SK-N-SH (cell line): ENCODE measurements at regions not wholly inside any gene's neighbourhood (a gene's known extent, or its start where the extent isn't known, plus 50 kb on each side); places are given as distances from the start of the nearest gene placed in this dataset.

Experiments used
- CTCF ChIA-PET: fragments of 300-600, 350-600 bp; formaldehyde crosslinking; extraction: SDS; loops from one replicate; lab custom pipeline; 2021; lab: Yijun Ruan, JAX
- POLR2A ChIA-PET: fragments of 350-600 bp; sonication (Branson Sonifier 250); formaldehyde crosslinking; extraction: SDS; loops from one replicate; lab custom pipeline; 2020; ENCODE audit warnings: antibody characterized with exemption, inconsistent platforms; lab: Yijun Ruan, JAX
- DNase-seq: peaks from one replicate; pipeline ENCODE4 v3.0.0; 2012
- H2AFZ ChIP-seq: fragments of 200-600 bp; sonication (generic); 2 replicates; pipeline ENCODE4 v1.8.1; 2016; ENCODE audit warnings: antibody characterized with exemption, mild to moderate bottlenecking, low read depth
- H3F3A ChIP-seq: fragments of 200-600 bp; sonication (generic); replicated peaks from 2 replicates; pipeline ENCODE3; 2016; ENCODE audit warnings: antibody characterized with exemption, mild to moderate bottlenecking; ENCODE audit not compliant: insufficient read depth
- H3K27ac ChIP-seq, 2 experiments: fragments of 200-500 bp in 1 of 2; fragments of 200-600 bp in 1 of 2; sonication (Bioruptor generic) in 1 of 2; sonication (generic), shearing (Covaris generic) in 1 of 2; 2 replicates each; pipeline versions ENCODE4 v1.5.1 to v1.6.1; 2014 to 2016; ENCODE audit warnings: low read depth in 2 of 2, inconsistent platforms in 1 of 2, low read length in 1 of 2, mild to moderate bottlenecking in 1 of 2, mixed read lengths in 1 of 2
- H3K27me3 ChIP-seq: fragments of 200-600 bp; sonication (generic), shearing (Covaris generic); 2 replicates; pipeline ENCODE4 v1.6.1; 2016; ENCODE audit warnings: mixed run types; ENCODE audit not compliant: insufficient read depth
- H3K36me3 ChIP-seq, 2 experiments: fragments of 200-500 bp in 1 of 2; fragments of 200-600 bp in 1 of 2; sonication (Bioruptor generic) in 1 of 2; sonication (generic) in 1 of 2; replicated peaks in 1 of 2; 2 replicates each; pipeline versions ENCODE3 to v1.5.1; 2014 to 2016; ENCODE audit warnings: low read length in 1 of 2, mild to moderate bottlenecking in 1 of 2; ENCODE audit not compliant: insufficient read depth in 2 of 2, control insufficient read depth in 1 of 2
- H3K4me1 ChIP-seq, 2 experiments: fragments of 200-500 bp in 1 of 2; fragments of 200-600 bp in 1 of 2; sonication (Bioruptor generic) in 1 of 2; sonication (generic), shearing (Covaris generic) in 1 of 2; 2 replicates each; pipeline versions ENCODE4 v1.5.1 to v1.6.1; 2014 to 2016; ENCODE audit warnings: low read depth in 1 of 2, low read length in 1 of 2, mixed run types in 1 of 2; ENCODE audit not compliant: insufficient read depth in 2 of 2, control insufficient read depth in 1 of 2
- H3K4me2 ChIP-seq: fragments of 200-600 bp; sonication (generic), shearing (Covaris generic); 2 replicates; pipeline ENCODE4 v1.6.1; 2017; ENCODE audit warnings: mixed run types
- H3K4me3 ChIP-seq, 2 experiments: fragments of 200-500 bp in 1 of 2; fragments of 200-600 bp in 1 of 2; sonication (Bioruptor generic) in 1 of 2; sonication (generic), shearing (Covaris generic) in 1 of 2; 2 replicates each; pipeline versions ENCODE4 v1.5.1 to v1.8.1; 2014 to 2016; ENCODE audit warnings: low read depth in 2 of 2, inconsistent platforms in 1 of 2, low read length in 1 of 2, mild to moderate bottlenecking in 1 of 2, mixed read lengths in 1 of 2, moderate library complexity in 1 of 2
- H3K79me2 ChIP-seq: fragments of 200-600 bp; sonication (generic); 2 replicates; pipeline ENCODE4 v1.8.1; 2017; ENCODE audit warnings: mild to moderate bottlenecking; ENCODE audit not compliant: insufficient read depth
- H3K9ac ChIP-seq: fragments of 200-600 bp; sonication (generic); 2 replicates; pipeline ENCODE4 v1.6.1; 2017; ENCODE audit warnings: mixed run types
- H3K9me2 ChIP-seq: fragments of 200-600 bp; sonication (generic); 2 replicates; pipeline ENCODE4 v1.6.1; 2017; ENCODE audit warnings: mixed run types
- H3K9me3 ChIP-seq: fragments of 200-600 bp; sonication (generic); 2 replicates; pipeline ENCODE4 v1.6.1; 2017; ENCODE audit warnings: mixed run types, mild to moderate bottlenecking, moderate library complexity
- H4K20me1 ChIP-seq: fragments of 200-600 bp; sonication (generic); 2 replicates; pipeline ENCODE4 v1.6.1; 2017; ENCODE audit warnings: mild to moderate bottlenecking, mixed run types; ENCODE audit not compliant: insufficient read depth
- CHD2 ChIP-seq: fragments of 150-350 bp; IDR thresholded peaks from 2 replicates; pipeline ENCODE4 v1.6.1; 2018; ENCODE audit warnings: low read length; ENCODE audit not compliant: partially characterized antibody
- CTCF ChIP-seq: fragments of 200-600 bp; sonication (generic); IDR thresholded peaks from 2 replicates; pipeline ENCODE4 v1.6.1; 2017; ENCODE audit warnings: antibody characterized with exemption, mild to moderate bottlenecking, moderate library complexity
- ELF1 ChIP-seq: IDR thresholded peaks from 2 replicates; pipeline ENCODE4 v1.4.0; 2012
- EP300 ChIP-seq, 2 experiments: IDR thresholded peaks; 2 replicates each; pipeline versions ENCODE4 v1.4.0 to v1.6.1; 2012; ENCODE audit warnings: borderline replicate concordance in 1 of 2, low read depth in 1 of 2, low read length in 1 of 2
- EZH2phosphoT487 ChIP-seq: fragments of 200-600 bp; sonication (generic); IDR thresholded peaks from 2 replicates; pipeline ENCODE4 v1.6.1; 2017; ENCODE audit warnings: low read depth, mixed run types, mild to moderate bottlenecking, antibody characterized with exemption, moderate library complexity, borderline replicate concordance
- FOXJ3 ChIP-seq: sonication (generic); formaldehyde crosslinking; IDR thresholded peaks from 2 replicates; pipeline ENCODE4 v1.5.1; 2020; ENCODE audit warnings: mild to moderate bottlenecking, missing genetic modification reagents
- FOXM1 ChIP-seq: IDR thresholded peaks from 2 replicates; pipeline ENCODE4 v1.4.0; 2012; ENCODE audit warnings: low read depth, mild to moderate bottlenecking
- GABPA ChIP-seq: IDR thresholded peaks from 2 replicates; pipeline ENCODE4 v1.4.0; 2012; ENCODE audit warnings: low read depth, mild to moderate bottlenecking
- GATA2 ChIP-seq: sonication (generic); formaldehyde crosslinking; IDR thresholded peaks from 2 replicates; pipeline ENCODE4 v1.5.0; 2020; ENCODE audit warnings: mild to moderate bottlenecking, missing genetic modification reagents
- IRF3 ChIP-seq: fragments of 150-350 bp; IDR thresholded peaks from 2 replicates; pipeline ENCODE4 v1.6.1; 2016; ENCODE audit warnings: mild to moderate bottlenecking, low read depth, low read length
- MAX ChIP-seq: IDR thresholded peaks from 2 replicates; pipeline ENCODE4 v1.4.0; 2012; ENCODE audit warnings: low read depth
- MEF2A ChIP-seq: IDR thresholded peaks from 2 replicates; pipeline ENCODE4 v1.4.0; 2012; ENCODE audit warnings: low read depth, borderline replicate concordance
- NRF1 ChIP-seq: IDR thresholded peaks from 2 replicates; pipeline ENCODE4 v1.6.1; 2012; ENCODE audit warnings: low read depth, mild to moderate bottlenecking, low read length
- PBX3 ChIP-seq: IDR thresholded peaks from 2 replicates; pipeline ENCODE4; 2012
- POLR2AphosphoS5 ChIP-seq: IDR thresholded peaks from 2 replicates; pipeline ENCODE4 v1.6.1; 2012; ENCODE audit warnings: low read depth, low read length
- RCOR1 ChIP-seq: fragments of 150-350 bp; IDR thresholded peaks from 2 replicates; pipeline ENCODE4 v1.6.1; 2017; ENCODE audit warnings: antibody characterized with exemption, low read length
- REST ChIP-seq: IDR thresholded peaks from 2 replicates; pipeline ENCODE4 v1.6.1; 2012; ENCODE audit warnings: mild to moderate bottlenecking, low read depth, low read length, moderate library complexity
- RFX5 ChIP-seq: IDR thresholded peaks from 2 replicates; pipeline ENCODE4 v1.6.1; 2012; ENCODE audit warnings: mild to moderate bottlenecking, improper control_type of control experiment, low read length
- SIN3A ChIP-seq: IDR thresholded peaks from 2 replicates; pipeline ENCODE4 v1.6.1; 2012; ENCODE audit warnings: low read depth, mild to moderate bottlenecking, low read length, moderate library complexity, borderline replicate concordance
- TAF1 ChIP-seq: IDR thresholded peaks from 2 replicates; pipeline ENCODE4 v1.6.1; 2012; ENCODE audit warnings: low read depth, mild to moderate bottlenecking, low read length, moderate library complexity, borderline replicate concordance
- TCF12 ChIP-seq: IDR thresholded peaks from 2 replicates; pipeline ENCODE4 v1.4.0; 2012
- TEAD4 ChIP-seq: IDR thresholded peaks from 2 replicates; pipeline ENCODE4 v1.4.0; 2012; ENCODE audit warnings: mild to moderate bottlenecking, borderline replicate concordance; ENCODE audit not compliant: insufficient read depth
- USF2 ChIP-seq: fragments of 150-350 bp; IDR thresholded peaks from 2 replicates; pipeline ENCODE4 v1.6.1; 2017; ENCODE audit warnings: antibody characterized with exemption, low read length, low read depth, borderline replicate concordance
- WGBS: methylation state at CpG from one replicate; pipeline ENCODE4 v1.1.6; 2017; ENCODE audit warnings: low lambda C conversion rate; 5-methylcytosine and 5-hydroxymethylcytosine counted together

GRCh38 chr6:88360203-88360797 lies 194.2 kb upstream of the CNR1 start:
- ChIA-PET POLR2A (no interaction called here), CTCF (no interaction called here)
- Histone ChIP-seq H3K79me2 (no peaks in the 10 kb centered on the region), H3F3A (peaks cover 12% of the 10 kb centered on the region), H3K36me3 (no peaks in the 10 kb centered on the region), H3K27ac (peak overlapping the region; percentile 47 to 87; a peak in 3 of 4 replicates), H3K9me2 (no peaks in the 10 kb centered on the region), H3K9me3 (no peaks in the 10 kb centered on the region), H2AFZ (peak overlapping the region; percentile 69; the same call in 1 of the 2 replicates), H3K9ac (peak overlapping the region; percentile 49; the same call in 1 of the 2 replicates), H3K4me3 (no peak overlapping the region), H4K20me1 (no peaks in the 10 kb centered on the region), H3K4me1 (peaks cover 0 to 26% of the 10 kb centered on the region in 2 experiments), H3K4me2 (peak overlapping the region; percentile 59), H3K27me3 (no peaks in the 10 kb centered on the region)
- WGBS = 4% methylated on average over 1 of the region's 1 CpG
- DNase-seq = no peak
- TF ChIP-seq USF2 = no peak
- TF ChIP-seq POLR2AphosphoS5 = no peak; the same call in 1 of the 2 replicates
- no peak for TF ChIP-seq MAX
- no peak for TF ChIP-seq NRF1
- no peak for TF ChIP-seq MEF2A
- TF ChIP-seq RFX5 = no peak
- peak in 1 of 2 experiments; percentile 79; a peak in 2 of 4 replicates for TF ChIP-seq EP300 (IDR thresholded peaks at IDR 0.05; ENCODE audit: borderline replicate concordance in 1 of 2, low read depth in 1 of 2, low read length in 1 of 2)
- no peak for TF ChIP-seq SIN3A
- TF ChIP-seq ELF1 = no peak
- no peak for TF ChIP-seq FOXJ3 (CRISPR knock-in tag)
- peak; percentile 48 for TF ChIP-seq TEAD4
- no peak for TF ChIP-seq FOXM1
- no peak for TF ChIP-seq CTCF
- TF ChIP-seq PBX3 = peak; percentile 47
- no peak for TF ChIP-seq GATA2 (CRISPR knock-in tag)
- TF ChIP-seq CHD2 = no peak
- TF ChIP-seq TAF1 = no peak
- TF ChIP-seq REST = no peak
- TF ChIP-seq GABPA = no peak
- peak; percentile 89 for TF ChIP-seq TCF12
- TF ChIP-seq RCOR1 = no peak
- no peak for TF ChIP-seq EZH2phosphoT487
- no peak for TF ChIP-seq IRF3
